Activated naive CD8-positive, alpha-beta T cell treated with anti-CD3 and anti-CD28 coated beads for 36 hours (primary cell): ENCODE measurements at regions not wholly inside any gene's neighbourhood (a gene's known extent, or its start where the extent isn't known, plus 50 kb on each side); places are given as distances from the start of the nearest gene placed in this dataset.

Experiments
- DNase-seq: peaks from one replicate; pipeline ENCODE4 v3.0.0; 2021
- H3K27ac Mint-ChIP-seq: one replicate; pipeline ENCODE4 v1.8.0; 2022; ENCODE audit warnings: mild to moderate bottlenecking, moderate library complexity, mixed read lengths
- H3K27me3 Mint-ChIP-seq: one replicate; pipeline ENCODE4 v1.8.0; 2022; ENCODE audit warnings: mild to moderate bottlenecking, mixed read lengths
- H3K36me3 Mint-ChIP-seq: one replicate; pipeline ENCODE4 v1.8.0; 2021; ENCODE audit warnings: mild to moderate bottlenecking, mixed read lengths
- H3K4me1 Mint-ChIP-seq: one replicate; pipeline ENCODE4 v1.8.0; 2021; ENCODE audit warnings: mixed read lengths
- H3K4me3 Mint-ChIP-seq: one replicate; pipeline ENCODE4 v1.8.0; 2022; ENCODE audit warnings: mild to moderate bottlenecking, moderate library complexity, mixed read lengths
- H3K9me3 Mint-ChIP-seq: one replicate; pipeline ENCODE4 v1.8.0; 2022; ENCODE audit warnings: mixed read lengths

DNA sequence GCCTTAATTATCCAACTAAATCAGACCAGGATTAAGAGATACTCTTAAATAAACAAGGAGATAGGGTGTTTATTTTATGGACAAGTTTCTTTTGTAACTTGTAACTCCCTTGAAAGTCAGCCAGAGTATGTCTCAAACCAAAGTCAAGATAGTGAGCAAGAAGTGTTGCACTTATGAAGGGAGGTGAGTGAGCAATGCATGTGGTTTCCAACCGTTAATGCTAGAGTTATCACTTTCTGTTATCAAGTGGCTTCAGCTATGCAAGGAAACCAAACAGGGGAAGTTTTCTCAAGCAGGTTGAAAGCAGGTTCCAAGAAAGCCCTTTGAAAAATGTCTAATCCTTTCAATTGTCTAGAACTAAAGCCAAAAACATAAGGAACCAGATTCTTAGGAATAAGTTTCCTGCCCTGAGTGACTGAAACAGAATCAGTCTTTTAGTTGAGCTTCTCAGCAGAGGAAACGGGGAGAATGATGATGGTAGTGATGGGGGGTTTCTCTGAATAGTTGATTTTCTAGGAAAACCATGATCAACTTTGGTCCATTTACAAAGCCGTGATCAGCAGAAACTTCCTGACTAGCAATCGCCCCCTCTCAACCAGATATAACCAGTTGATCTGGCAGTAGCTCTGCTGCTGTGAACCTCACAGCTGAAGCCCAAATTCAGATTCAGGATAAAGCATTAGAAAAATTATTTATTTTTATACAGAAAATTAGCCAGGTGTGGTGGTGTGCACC lies 128.4 kb downstream of the DAD1 start:
- H3K9me3 Mint-ChIP-seq, result no peaks in the 10 kb centered on the region
- H3K4me1 Mint-ChIP-seq, result no peaks in the 10 kb centered on the region
- no peaks in the 10 kb centered on the region for H3K36me3 Mint-ChIP-seq
- no peak overlapping the region for H3K27ac Mint-ChIP-seq
- no peaks in the 10 kb centered on the region for H3K27me3 Mint-ChIP-seq
- DNase-seq, result no peak
- H3K4me3 Mint-ChIP-seq, result no peak overlapping the region

DNA sequence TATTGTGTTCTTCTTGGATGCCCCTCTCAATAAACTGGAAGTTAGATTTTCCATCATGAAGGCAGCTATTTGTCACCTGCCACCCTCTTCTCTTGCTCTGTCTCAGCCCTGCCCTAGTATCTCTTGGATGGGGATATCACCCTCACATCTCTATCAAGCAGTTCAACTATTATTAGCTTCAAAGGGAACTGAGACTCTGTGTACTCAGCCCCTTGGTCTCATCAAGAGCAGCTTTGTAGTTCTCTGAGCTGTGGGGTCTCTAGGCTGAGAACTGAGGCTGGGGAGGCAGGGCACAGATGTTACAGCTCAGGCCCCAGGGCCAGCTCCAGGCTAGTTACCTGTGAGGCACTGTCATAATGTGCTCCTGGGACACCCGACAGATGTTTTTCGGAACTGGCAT lies 130.3 kb downstream of the DAD1 start:
- DNase-seq, result no peak
- H3K4me3 Mint-ChIP-seq, result no peak overlapping the region
- no peaks in the 10 kb centered on the region for H3K36me3 Mint-ChIP-seq
- H3K27me3 Mint-ChIP-seq, result no peaks in the 10 kb centered on the region
- no peaks in the 10 kb centered on the region for H3K9me3 Mint-ChIP-seq
- no peaks in the 10 kb centered on the region for H3K4me1 Mint-ChIP-seq
- H3K27ac Mint-ChIP-seq, result no peak overlapping the region

DNA sequence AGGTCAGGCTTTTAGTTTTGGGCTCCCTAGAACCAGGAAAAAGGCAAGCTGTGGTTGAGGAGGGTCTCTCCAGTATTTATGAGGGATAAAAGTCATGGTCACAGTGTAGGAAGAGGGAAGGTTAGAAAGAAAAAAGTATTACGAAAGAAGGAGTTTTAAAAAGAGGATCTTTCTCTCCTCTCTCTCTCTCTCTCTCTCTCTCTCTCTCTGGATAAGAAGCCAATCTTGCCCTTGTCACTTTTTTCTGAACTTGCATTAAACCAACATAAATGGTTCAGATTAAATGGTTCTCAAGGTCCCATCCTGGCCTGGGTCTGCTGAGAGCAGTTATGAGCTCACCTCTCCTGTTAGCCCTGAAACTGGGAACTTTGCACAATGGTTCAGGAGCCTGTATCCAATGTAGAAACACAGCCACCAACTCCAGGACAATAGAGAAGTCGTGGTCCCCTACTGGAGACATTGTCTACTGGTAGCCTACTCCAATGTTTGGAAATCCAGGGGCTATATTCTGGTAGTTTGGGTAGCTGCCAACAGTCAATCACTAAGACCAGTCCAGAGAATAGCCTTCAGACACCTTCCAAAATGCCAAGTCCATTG lies 131.9 kb downstream of the DAD1 start:
- H3K27ac Mint-ChIP-seq, result no peak overlapping the region
- no peaks in the 10 kb centered on the region for H3K9me3 Mint-ChIP-seq
- no peaks in the 10 kb centered on the region for H3K27me3 Mint-ChIP-seq
- DNase-seq, result no peak
- no peaks in the 10 kb centered on the region for H3K4me1 Mint-ChIP-seq
- no peak overlapping the region for H3K4me3 Mint-ChIP-seq
- no peaks in the 10 kb centered on the region for H3K36me3 Mint-ChIP-seq

DNA sequence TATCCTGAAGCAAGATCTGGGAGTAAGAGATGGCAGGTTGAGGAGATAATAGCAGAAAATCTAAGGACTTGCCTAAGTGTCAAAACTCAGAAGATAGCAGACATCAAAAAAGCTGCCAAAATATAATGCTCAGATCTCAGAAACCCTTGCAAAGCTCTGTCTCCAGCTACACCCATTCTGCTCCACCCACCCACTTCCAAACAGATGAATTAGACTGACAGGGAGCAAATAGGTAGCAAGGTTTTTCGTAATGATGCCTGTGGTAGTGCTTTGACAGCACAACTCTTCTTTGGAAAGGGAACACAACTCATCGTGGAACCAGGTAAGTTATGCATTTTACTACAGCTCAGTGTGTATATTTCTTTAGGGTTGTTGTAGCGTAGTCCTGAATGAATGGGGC lies 132.6 kb downstream of the DAD1 start:
- H3K27ac Mint-ChIP-seq, result no peak overlapping the region
- no peaks in the 10 kb centered on the region for H3K9me3 Mint-ChIP-seq
- H3K4me3 Mint-ChIP-seq, result no peak overlapping the region
- no peaks in the 10 kb centered on the region for H3K4me1 Mint-ChIP-seq
- no peaks in the 10 kb centered on the region for H3K27me3 Mint-ChIP-seq
- no peak for DNase-seq
- no peaks in the 10 kb centered on the region for H3K36me3 Mint-ChIP-seq

DNA sequence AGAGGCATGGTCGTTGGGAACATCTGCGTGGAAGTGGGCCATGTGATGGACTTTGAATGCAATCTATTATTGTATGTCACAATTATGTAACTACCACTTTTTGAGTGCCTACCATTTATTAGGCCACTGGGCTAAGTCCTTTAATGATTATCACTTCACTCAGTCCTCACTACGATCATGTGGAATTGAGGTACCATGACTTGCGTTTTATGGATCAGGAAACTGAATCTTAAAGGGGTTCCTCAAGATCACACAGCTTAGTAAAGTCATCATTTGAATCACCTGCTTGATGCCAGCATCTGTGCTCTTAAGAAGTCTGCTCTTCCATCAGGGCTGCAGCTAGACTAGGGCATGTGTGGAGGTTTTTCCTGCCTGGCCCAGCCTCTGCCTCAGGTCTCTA lies 136.7 kb downstream of the DAD1 start:
- Mint-ChIP-seq H3K4me1 (no peaks in the 10 kb centered on the region), H3K4me3 (no peak overlapping the region), H3K27me3 (no peaks in the 10 kb centered on the region), H3K36me3 (no peaks in the 10 kb centered on the region), H3K27ac (no peak overlapping the region), H3K9me3 (no peaks in the 10 kb centered on the region)
- no peak for DNase-seq

DNA sequence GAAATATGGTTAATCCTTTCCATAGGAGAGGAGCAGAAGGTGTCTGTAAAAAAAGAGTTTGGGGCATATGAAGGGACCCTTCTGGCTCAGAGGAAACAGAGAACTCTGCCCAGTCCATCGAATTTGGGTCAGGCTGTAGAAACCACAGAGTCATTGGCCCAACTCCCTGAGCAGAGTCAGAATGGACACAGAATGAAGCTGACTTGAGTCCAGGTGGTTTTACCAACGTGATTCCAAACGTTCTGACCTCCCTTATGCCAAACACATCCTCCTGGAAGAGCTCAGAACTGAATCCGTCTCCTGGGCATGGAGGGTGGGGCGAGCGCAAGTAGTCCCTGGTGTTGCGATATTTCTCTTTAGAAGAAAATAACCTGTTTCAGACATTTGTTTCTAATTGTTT lies 138.8 kb downstream of the DAD1 start:
- Mint-ChIP-seq H3K4me3 (no peak overlapping the region), H3K27ac (no peak overlapping the region), H3K27me3 (no peaks in the 10 kb centered on the region)

DNA sequence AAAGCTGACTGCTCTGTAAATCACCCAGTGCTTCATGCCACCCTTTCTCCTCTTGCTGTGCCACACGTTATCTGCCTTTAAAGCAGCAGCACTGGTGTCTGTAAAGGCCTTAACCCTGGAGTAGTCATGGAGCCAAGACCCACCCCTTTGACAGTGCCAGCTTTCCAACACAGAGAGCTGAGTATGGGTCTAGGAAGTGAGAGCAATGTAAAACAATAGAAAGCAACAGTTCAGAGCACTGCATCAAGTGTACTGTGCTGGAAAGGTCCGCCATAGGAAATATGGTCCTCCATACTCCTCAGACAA lies 139.5 kb downstream of the DAD1 start:
- H3K27ac Mint-ChIP-seq, result no peak overlapping the region
- no peaks in the 10 kb centered on the region for H3K9me3 Mint-ChIP-seq
- no peaks in the 10 kb centered on the region for H3K36me3 Mint-ChIP-seq
- DNase-seq, result no peak
- H3K27me3 Mint-ChIP-seq, result no peaks in the 10 kb centered on the region
- H3K4me3 Mint-ChIP-seq, result no peak overlapping the region
- no peaks in the 10 kb centered on the region for H3K4me1 Mint-ChIP-seq

More for the DNA sequence above, 138.8 kb downstream of the DAD1 start:
- DNase-seq, result no peak
- no peaks in the 10 kb centered on the region for H3K9me3 Mint-ChIP-seq
- H3K4me1 Mint-ChIP-seq, result no peaks in the 10 kb centered on the region
- no peaks in the 10 kb centered on the region for H3K36me3 Mint-ChIP-seq

DNA sequence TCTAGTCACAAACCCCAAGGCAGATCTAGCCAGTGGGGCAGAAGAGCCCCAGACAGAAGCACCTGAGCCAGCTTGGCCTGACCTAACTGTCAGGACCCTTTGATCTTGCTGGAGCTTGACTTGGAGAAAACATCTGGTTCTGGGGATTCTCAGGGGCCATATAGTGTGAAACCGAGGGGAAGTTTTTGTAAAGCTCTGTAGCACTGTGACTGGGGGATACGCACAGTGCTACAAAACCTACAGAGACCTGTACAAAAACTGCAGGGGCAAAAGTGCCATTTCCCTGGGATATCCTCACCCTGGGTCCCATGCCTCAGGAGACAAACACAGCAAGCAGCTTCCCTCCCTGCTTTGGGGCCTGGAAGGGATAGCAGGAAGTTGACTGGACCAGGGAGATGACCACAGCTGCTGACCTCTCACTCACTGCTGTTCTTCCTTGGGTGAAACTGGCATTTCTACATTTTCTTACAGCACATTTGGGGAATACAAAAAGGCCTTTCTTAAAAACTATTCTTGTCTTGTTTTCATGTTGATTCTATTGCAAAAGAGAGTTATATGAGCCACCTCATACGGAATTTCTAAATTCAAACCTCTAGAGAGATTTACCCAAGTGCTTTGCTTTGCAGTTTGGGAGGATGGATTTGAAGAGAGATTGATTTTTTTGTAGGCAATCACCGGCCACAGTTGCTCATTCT lies 140.0 kb downstream of the DAD1 start:
- Mint-ChIP-seq H3K4me1 (no peaks in the 10 kb centered on the region), H3K9me3 (no peaks in the 10 kb centered on the region), H3K36me3 (no peaks in the 10 kb centered on the region), H3K4me3 (no peak overlapping the region), H3K27me3 (no peaks in the 10 kb centered on the region), H3K27ac (no peak overlapping the region)
- no peak for DNase-seq

DNA sequence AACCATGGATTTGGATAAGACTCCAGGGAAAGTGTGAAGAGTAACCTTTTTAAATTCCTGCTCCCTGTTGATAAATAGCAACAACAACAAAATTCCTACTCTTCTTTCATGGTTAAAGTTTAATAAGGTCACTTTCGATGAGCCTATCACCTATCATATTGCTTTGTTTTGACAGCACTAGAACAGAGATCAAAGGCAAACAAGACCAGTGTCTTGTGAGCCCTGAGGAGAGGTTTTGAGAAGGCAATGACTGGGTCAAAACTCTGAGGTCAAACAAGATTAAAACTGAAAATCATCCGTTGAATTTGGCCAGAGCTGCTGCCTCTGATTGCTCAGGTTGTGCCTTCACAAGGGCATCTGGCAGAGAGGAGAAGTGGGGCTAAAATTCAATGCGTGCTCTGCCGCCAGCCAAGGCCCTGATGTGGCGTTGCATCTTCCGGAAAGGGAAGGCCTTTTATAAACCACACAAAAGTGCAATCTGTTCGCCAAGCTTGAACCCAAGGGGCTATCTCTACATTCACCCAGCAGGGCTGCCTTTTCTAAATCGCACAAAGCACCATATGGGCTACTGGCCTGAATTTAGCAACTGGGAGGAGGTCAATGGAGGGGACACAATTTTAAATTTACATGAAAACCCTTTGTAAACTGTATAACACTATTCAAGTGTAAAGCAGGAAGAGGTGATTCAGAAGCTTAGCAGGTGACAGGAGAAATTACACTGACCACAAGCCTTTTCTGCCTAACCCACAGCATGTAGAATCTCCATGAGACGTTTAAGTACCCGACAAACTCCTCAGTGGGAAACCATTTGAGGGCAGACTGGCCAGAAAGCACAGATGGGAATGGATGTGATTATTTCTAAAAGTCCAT lies 140.8 kb downstream of the DAD1 start:
- Mint-ChIP-seq H3K27me3 (no peaks in the 10 kb centered on the region), H3K27ac (no peak overlapping the region), H3K36me3 (no peaks in the 10 kb centered on the region), H3K4me1 (no peaks in the 10 kb centered on the region), H3K4me3 (no peak overlapping the region), H3K9me3 (no peaks in the 10 kb centered on the region)
- DNase-seq, result no peak

DNA sequence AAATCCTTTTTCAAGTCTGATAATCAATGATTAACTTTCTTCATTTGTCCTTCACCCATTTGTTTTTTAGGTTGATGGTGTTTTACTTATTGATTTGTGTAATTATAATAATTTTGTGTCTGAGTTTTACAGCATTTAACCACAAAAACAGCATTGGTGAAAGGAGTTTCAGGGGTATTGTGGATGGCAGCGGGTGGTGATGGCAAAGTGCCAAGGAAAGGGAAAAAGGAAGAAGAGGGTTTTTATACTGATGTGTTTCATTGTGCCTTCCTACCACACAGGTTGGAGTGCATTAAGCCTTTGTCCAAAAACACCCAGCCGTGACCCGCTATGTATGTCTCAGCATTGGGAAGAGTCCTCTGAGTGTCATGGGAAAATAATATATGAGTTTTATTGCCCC lies 150.3 kb downstream of the DAD1 start:
- H3K27ac Mint-ChIP-seq, result no peak overlapping the region
- no peaks in the 10 kb centered on the region for H3K9me3 Mint-ChIP-seq
- no peaks in the 10 kb centered on the region for H3K4me1 Mint-ChIP-seq
- no peak for DNase-seq
- no peak overlapping the region for H3K4me3 Mint-ChIP-seq
- H3K27me3 Mint-ChIP-seq, result no peaks in the 10 kb centered on the region
- no peaks in the 10 kb centered on the region for H3K36me3 Mint-ChIP-seq

DNA sequence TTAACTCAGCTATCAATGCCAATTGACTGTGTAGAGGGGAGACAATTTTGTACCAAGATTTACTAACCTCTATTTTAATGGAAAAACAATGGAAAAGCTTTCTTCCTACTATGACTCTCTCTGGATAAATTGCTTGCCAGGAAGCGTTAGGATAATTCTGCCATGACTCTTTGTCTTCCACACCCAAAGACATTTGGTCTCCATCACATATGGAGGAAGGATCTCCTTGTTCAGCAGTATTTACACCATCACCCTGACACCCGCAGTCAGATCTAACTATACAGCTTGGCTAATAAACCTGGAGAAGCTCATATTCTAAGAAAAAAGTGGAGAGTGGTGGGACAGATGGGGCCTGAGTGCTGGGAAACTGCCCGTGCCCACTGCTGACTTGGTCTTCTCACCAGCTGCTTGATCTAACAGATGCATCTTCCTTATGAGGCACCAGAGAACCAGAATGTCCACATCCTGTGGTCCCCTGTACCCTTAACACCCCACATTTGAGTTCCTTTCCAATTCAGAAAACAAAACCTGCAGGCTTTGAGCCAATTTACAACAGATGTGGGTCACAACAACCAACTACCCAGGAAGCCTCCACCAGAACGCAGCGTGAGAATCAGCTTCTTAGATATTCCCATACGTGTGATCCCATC lies 154.0 kb downstream of the DAD1 start:
- DNase-seq, result no peak
- Mint-ChIP-seq H3K27ac (no peak overlapping the region), H3K27me3 (no peaks in the 10 kb centered on the region), H3K9me3 (no peaks in the 10 kb centered on the region), H3K36me3 (no peaks in the 10 kb centered on the region), H3K4me3 (no peak overlapping the region), H3K4me1 (no peaks in the 10 kb centered on the region)

DNA sequence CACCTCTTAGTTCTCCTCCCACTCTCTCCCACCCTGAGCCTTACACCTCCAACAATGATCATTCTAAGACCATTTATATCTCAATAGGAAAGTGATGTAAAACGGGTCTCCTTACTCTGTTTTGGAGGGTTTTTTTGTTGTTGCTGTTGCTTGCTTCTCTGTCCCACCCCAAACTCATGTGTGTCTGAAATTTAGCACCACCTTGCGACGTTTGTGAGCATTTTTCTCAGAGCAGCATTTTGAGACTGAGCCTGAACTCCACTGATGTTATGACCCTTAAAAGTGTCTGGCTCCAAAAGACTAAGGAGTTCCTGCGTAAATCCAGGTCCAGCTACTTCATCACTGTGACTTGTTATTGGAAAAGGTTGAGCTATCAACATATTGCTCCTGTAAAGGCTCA lies 155.0 kb downstream of the DAD1 start:
- Mint-ChIP-seq H3K27me3 (no peaks in the 10 kb centered on the region), H3K4me1 (no peaks in the 10 kb centered on the region), H3K4me3 (no peak overlapping the region), H3K9me3 (no peaks in the 10 kb centered on the region), H3K27ac (no peak overlapping the region), H3K36me3 (no peaks in the 10 kb centered on the region)
- DNase-seq, result no peak

DNA sequence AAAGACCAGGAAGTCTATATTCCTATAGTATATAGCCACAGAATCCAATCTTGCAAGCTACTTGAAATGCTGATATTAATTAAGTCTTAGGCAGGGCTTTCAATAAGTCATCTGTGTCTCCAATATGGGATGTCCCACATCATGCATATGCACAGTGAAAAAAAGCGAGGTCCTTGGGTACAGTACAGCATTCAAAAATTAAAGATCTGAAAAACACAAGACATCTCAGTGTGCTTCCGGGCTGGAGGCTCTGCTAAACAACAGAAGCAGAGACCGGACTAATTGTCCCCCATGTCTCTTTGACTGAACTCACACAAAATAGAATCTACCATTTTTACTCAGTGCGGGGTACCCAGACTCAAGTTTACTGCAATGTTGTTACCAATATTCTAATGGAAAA lies 156.0 kb downstream of the DAD1 start:
- DNase-seq, result no peak
- Mint-ChIP-seq H3K9me3 (no peaks in the 10 kb centered on the region), H3K4me3 (no peak overlapping the region), H3K4me1 (no peaks in the 10 kb centered on the region), H3K27ac (no peak overlapping the region), H3K36me3 (no peaks in the 10 kb centered on the region), H3K27me3 (no peaks in the 10 kb centered on the region)

DNA sequence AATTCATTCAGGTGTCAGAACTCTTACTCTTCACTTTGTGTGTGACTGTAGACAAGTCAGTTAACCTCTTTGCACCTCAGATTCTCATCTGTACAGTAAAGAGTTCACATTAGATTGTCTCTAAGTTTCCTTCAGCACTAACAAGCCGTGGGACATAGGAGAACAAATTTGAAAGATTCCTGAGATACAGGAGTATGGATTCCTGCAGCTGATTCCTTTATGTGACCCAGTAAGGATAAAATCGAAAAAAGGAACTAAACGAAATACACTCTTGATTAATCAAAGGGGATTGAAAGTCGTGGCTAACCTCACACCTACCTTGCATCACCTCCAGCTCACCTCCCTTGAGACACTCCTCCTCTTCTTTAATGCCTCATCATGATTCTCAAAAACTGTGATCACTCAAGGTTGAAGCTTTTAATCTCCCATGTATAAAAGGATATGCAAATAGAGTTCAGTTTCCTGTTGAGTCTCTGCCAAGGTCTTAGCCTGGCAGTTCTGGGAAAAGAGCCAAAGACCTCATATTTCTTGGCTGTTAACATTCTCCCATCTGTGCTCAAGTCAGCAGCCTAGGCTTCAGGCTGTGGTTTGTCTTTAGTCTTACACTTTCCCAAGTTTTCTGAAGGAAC lies 156.6 kb downstream of the DAD1 start:
- Mint-ChIP-seq H3K36me3 (no peaks in the 10 kb centered on the region), H3K4me1 (no peaks in the 10 kb centered on the region), H3K4me3 (no peak overlapping the region), H3K9me3 (no peaks in the 10 kb centered on the region), H3K27ac (no peak overlapping the region), H3K27me3 (no peaks in the 10 kb centered on the region)
- no peak for DNase-seq
